HG03432 (cell line): ENCODE measurements at regions not wholly inside any gene's neighbourhood (a gene's known extent, or its start where the extent isn't known, plus 50 kb on each side); places are given as distances from the start of the nearest gene placed in this dataset.

ENCODE experiments used
- ATAC-seq: cut with Tn5 transposase; IDR thresholded peaks from one replicate; pipeline ENCODE4 v1.9.1; 2021; ENCODE audit warnings: mild to moderate bottlenecking, moderate library complexity; ENCODE audit not compliant: unreplicated experiment

GRCh38 chr12:14148489-14149270 is 167.3 kb upstream of the GRIN2B start:
- ATAC-seq, result no peak

GRCh38 chr12:14153803-14154202 is 172.4 kb upstream of the GRIN2B start:
- ATAC-seq, result peak; percentile 27

GRCh38 chr12:14156606-14157005 is 175.2 kb upstream of the GRIN2B start:
- ATAC-seq, result peak; percentile 1

- ATAC-seq, result peak; percentile 98
Measured at GRCh38 chr12:14157088-14157747, 175.8 kb upstream of the GRIN2B start.

- no peak for ATAC-seq
Measured at GRCh38 chr12:14164266-14164665, 182.9 kb upstream of the GRIN2B start.

GRCh38 chr12:14167005-14167628 is 185.7 kb upstream of the GRIN2B start:
- no peak for ATAC-seq

GRCh38 chr12:14169281-14169680 is 187.9 kb upstream of the GRIN2B start:
- no peak for ATAC-seq

GRCh38 chr12:14171106-14171505 is 189.7 kb upstream of the GRIN2B start:
- ATAC-seq, result peak; percentile 89

- no peak for ATAC-seq
Measured at GRCh38 chr12:14175206-14175605, 190.3 kb upstream of the ATF7IP start.

GRCh38 chr12:14185427-14186192 is 179.9 kb upstream of the ATF7IP start:
- ATAC-seq, result peak; percentile 76

GRCh38 chr12:14186193-14186502 is 179.3 kb upstream of the ATF7IP start:
- ATAC-seq, result no peak

GRCh38 chr12:14187002-14187401 is 178.5 kb upstream of the ATF7IP start:
- ATAC-seq, result no peak

GRCh38 chr12:14187966-14188365 is 177.5 kb upstream of the ATF7IP start:
- no peak for ATAC-seq

GRCh38 chr12:14188744-14189143 is 176.7 kb upstream of the ATF7IP start:
- no peak for ATAC-seq

GRCh38 chr12:14190694-14191093 is 174.8 kb upstream of the ATF7IP start:
- peak; percentile 38 for ATAC-seq

- ATAC-seq, result no peak
Measured at GRCh38 chr12:14191612-14192011, 173.9 kb upstream of the ATF7IP start.

GRCh38 chr12:14193639-14194038 is 171.8 kb upstream of the ATF7IP start:
- no peak for ATAC-seq

- no peak for ATAC-seq
Measured at GRCh38 chr12:14194572-14194971, 170.9 kb upstream of the ATF7IP start.

- no peak for ATAC-seq
Measured at GRCh38 chr12:14199455-14200198, 165.9 kb upstream of the ATF7IP start.

- ATAC-seq, result no peak
Measured at GRCh38 chr12:14200598-14200997, 164.9 kb upstream of the ATF7IP start.

- no peak for ATAC-seq
Measured at GRCh38 chr12:14201291-14201690, 164.2 kb upstream of the ATF7IP start.
